GM23248 (cell line): ENCODE measurements at regions not wholly inside any gene's neighbourhood (a gene's known extent, or its start where the extent isn't known, plus 50 kb on each side); places are given as distances from the start of the nearest gene placed in this dataset.
"Not testable (repeated sequence)": the region's sequence is repeated elsewhere in the genome, so short reads cannot be mapped to it uniquely, and the experiment has no call there.

Source experiments
- DNase-seq: peaks from one replicate; pipeline ENCODE4 v3.0.0-alpha.2; 2015
- H2AFZ ChIP-seq: fragments of 200-600 bp; sonication (generic); 2 replicates; pipeline ENCODE4 v1.6.1; 2016; ENCODE audit warnings: antibody characterized with exemption
- H3F3A ChIP-seq: fragments of 200-600 bp; sonication (generic); 2 replicates; pipeline ENCODE4 v1.6.1; 2016; ENCODE audit warnings: mild to moderate bottlenecking, antibody characterized with exemption, mixed run types; ENCODE audit not compliant: insufficient read depth
- H3K27ac ChIP-seq: fragments of 200-600 bp; sonication (generic); 2 replicates; pipeline ENCODE4 v1.5.1; 2016; ENCODE audit warnings: mild to moderate bottlenecking
- H3K27me3 ChIP-seq: fragments of 200-600 bp; sonication (generic); replicated peaks from 2 replicates; pipeline ENCODE4 v1.6.1; 2016; ENCODE audit warnings: mild to moderate bottlenecking; ENCODE audit not compliant: insufficient read depth
- H3K36me3 ChIP-seq: fragments of 200-600 bp; sonication (generic); 2 replicates; pipeline ENCODE4 v1.6.1; 2016; ENCODE audit warnings: low read depth, mild to moderate bottlenecking
- H3K4me1 ChIP-seq: fragments of 200-600 bp; sonication (generic); 2 replicates; pipeline ENCODE4 v1.6.1; 2016; ENCODE audit warnings: mild to moderate bottlenecking; ENCODE audit not compliant: insufficient read depth
- H3K4me2 ChIP-seq: fragments of 200-600 bp; sonication (generic); one replicate; pipeline ENCODE4 v1.6.1; 2016; ENCODE audit warnings: mild to moderate bottlenecking; ENCODE audit not compliant: unreplicated experiment
- H3K4me3 ChIP-seq: fragments of 200-600 bp; sonication (generic); 2 replicates; pipeline ENCODE4 v1.5.1; 2016; ENCODE audit warnings: mild to moderate bottlenecking
- H3K79me2 ChIP-seq: fragments of 200-600 bp; sonication (generic); 2 replicates; pipeline ENCODE4 v1.6.1; 2016; ENCODE audit warnings: mild to moderate bottlenecking; ENCODE audit not compliant: insufficient read depth
- H3K9ac ChIP-seq: fragments of 200-600 bp; sonication (generic); 2 replicates; pipeline ENCODE4 v1.6.1; 2016; ENCODE audit warnings: mild to moderate bottlenecking
- H3K9me2 ChIP-seq: fragments of 200-600 bp; sonication (generic); 2 replicates; pipeline ENCODE4 v1.6.1; 2016; ENCODE audit warnings: mixed run types, mild to moderate bottlenecking, moderate library complexity; ENCODE audit not compliant: insufficient read depth
- H3K9me3 ChIP-seq: fragments of 200-600 bp; sonication (generic); one replicate; pipeline ENCODE4 v1.6.1; 2017; ENCODE audit warnings: low read depth
- H4K20me1 ChIP-seq: fragments of 200-600 bp; sonication (generic); 2 replicates; pipeline ENCODE4 v1.6.0; 2016; ENCODE audit not compliant: insufficient read depth
- WGBS, 2 experiments: methylation state at CpG; one replicate each; pipeline ENCODE4 v1.1.6; 2015 to 2017; ENCODE audit warnings: low lambda C conversion rate in 2 of 2, low coverage in 1 of 2; ENCODE audit errors: missing lambda C conversion rate in 2 of 2; 5-methylcytosine and 5-hydroxymethylcytosine counted together
- in situ Hi-C: fragments of 300-500 bp; cut with MboI; formaldehyde crosslinking; loops from 2 replicates; pipeline ENCODE4 v1.15.0; 2020

- H3K4me2 ChIP-seq, H3K4me1 ChIP-seq, H3K36me3 ChIP-seq, H4K20me1 ChIP-seq, H2AFZ ChIP-seq, H3K9me3 ChIP-seq, H3K9ac ChIP-seq, H3K27me3 ChIP-seq, H3F3A ChIP-seq, H3K79me2 ChIP-seq, H3K4me3 ChIP-seq, H3K9me2 ChIP-seq, H3K27ac ChIP-seq, in situ Hi-C loops: not testable (repeated sequence)
- DNase-seq: peak; percentile 33
- 64% methylated on average over 3 of the region's 3 CpGs for WGBS, 2 experiments
Observed at GRCh38 chr7:103199191-103199590, 50.3 kb upstream of the NAPEPLD start.
